HG03196 (cell line): ENCODE measurements at regions not wholly inside any gene's neighbourhood (a gene's known extent, or its start where the extent isn't known, plus 50 kb on each side); places are given as distances from the start of the nearest gene placed in this dataset.

ENCODE experiments used
- ATAC-seq: cut with Tn5 transposase; IDR thresholded peaks from one replicate; pipeline ENCODE4 v1.9.1; 2021; ENCODE audit not compliant: unreplicated experiment

DNA sequence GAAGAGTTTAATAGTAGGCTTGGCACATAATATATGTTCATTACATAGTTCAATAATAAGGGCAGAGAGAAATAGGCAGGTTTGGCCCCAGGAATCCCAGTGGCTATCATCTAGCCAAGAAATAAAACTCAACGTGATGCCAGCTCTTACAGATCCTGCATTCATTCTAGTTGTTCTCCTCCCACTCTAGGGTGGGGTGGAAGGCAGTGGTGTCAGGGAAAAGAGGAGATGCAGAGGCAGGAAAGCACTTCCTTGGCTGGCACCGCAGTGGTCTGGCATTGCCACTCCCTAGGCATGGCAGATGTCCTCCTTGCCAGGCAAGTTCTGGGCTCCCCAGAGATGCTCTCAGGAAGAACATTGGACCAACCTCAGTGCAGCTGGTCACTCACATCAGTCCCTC is 383.6 kb downstream of the GRIN2B start:
- ATAC-seq = no peak

DNA sequence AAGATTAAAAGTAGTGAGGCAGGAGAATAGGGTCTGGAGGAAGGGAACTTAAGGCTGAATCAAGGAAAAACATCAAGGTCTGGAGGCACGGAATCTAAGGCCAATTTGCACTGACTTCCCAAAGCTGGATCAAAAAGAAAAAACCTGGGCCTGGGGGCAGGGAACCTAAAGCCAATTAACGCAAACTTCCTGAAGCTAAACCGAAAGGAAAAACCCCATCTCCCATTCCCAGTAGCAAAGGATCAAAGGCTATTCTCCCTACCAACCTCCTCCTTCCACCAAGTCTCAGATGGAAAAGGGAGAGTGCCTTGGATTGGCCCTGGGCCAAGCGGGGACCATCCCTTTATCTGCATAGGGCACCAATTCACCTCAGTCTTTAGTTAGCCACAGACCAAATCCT is 384.2 kb downstream of the GRIN2B start:
- ATAC-seq = no peak

DNA sequence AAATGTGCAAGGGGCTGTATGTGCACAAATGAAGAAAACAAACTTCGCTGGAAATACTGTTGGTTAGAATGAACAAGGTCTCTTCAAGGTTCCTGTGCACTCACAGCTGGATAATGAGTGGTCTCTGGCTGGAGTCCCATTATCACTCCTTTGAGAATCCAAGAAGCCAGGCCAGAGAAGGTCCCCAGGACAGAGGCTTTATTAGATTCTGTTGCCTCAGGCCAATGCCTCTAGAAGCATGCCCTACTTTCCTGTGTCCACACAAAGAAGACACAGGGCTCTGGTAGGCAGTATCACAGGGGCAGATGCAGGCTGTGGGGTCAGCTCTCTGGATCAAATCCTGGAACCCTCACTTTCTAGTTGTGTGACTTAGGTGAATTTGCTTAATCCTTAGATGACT is 384.7 kb downstream of the GRIN2B start:
- ATAC-seq = no peak

DNA sequence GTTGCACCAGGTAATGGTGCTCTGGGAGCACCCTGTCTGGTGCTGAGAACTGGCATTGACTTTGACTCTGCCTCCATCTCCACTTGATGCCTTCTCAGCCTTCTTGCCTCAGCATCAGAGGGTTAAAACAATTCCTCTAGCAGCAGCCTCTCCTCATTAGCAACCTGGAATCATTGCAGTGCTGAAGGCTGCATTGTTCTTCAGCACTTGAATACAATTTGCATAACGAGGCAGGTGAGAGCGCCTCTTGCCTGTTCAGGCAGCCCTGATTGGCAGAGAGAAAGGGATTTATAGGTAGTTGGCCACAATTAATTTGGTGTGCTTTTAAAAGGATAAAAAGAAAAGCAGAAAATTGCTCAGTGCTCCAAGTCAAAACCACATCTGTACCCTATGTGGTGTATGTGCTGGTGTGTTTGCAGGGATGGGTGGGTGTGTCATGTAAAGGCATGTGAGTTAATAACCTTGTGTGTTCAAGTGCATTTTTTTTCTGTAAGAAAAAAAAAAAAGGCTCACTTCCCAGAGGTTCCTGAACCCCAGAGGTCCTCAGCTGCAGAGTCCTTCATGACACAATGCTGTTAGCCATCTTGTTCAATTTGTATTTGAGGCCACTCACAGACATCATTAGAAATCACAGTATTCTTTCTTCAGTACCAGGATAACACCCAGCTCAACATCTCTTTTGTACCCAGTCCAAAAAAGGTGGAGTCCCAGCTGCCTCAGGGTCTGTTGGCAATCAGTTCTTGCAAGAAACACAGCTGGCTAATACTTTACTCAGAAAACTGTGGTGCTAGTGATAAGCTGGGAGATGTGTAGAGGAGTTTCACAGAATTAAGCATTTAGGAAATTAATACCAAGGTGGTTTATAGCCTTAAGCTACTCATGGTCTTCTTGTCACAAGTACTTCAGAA is 385.6 kb downstream of the GRIN2B start:
- ATAC-seq = no peak

DNA sequence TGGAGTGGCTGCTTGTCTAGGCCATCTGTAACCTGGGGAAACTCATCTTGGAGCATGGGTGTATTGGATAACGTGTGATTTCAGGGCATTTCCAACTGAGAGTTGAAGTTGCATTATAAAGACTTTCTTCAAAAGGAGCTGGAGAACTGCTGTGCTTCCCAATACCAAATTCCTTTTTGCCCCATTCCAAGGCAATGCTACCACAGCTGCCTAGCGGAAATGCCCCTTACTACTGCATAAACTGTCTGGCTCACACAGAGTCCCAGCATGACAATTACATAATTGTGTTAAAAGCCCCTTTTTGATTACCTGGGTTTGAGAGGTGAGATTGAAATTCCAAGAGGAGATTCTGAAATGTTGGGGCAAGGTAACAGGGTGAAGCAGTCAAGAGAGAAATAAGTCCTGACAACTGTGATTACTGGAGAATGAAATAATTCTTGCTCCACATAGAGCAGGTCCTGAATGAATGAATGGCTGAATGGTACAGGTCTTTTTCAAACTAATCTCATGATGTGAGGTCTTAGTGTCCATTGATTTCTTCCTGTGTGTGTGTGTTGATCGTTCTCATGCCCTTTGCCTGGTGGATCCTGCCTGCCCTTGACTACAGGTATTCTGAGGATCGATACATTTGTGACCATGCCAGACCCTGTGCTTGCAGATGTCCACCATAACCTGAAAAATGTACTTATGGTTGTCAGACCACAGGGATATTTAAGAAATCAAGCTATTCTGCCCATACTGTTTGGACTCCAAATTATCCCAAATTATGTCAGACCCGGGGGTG is 386.5 kb downstream of the GRIN2B start:
- ATAC-seq = no peak

DNA sequence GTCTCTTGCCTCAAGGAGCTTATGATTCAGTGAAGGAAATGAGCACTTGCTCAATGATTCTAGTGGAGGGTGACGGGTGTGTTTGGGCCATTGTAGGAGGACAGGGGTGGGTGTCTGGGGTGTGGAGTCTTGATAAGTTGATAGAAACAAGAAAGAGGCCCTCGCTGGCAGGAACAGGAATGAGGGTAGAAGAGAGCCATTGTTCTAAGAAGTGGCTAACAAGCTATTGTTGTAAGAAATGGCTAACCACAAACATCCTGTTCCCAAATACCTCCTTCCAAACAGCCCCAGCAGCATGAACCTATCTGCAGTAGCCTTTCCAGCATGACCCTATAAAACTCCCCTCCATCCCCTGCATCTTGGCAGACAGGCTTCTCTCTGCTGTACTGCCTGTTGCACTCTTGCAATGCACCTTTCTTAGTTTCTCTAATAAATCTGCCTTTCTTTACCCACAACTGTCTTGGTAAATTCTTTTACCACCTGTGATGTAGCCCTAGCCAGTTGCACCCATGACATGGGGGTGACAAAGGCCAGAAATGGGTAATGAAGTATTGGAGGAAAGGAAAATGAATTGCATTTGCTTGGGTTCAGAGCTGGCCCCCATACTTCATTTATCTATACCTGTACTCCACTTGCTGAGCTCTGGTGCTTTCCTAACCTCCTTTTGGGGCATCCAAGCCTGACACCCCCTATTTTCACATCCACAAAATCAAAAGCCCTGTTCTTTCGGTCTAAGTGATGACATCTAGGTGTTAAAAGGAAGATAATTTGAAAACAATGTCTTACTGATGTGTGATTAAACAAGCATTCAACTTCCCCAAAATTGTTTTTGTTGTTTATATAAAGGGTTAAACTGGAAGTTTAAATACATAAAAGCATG is 389.1 kb downstream of the GRIN2B start:
- ATAC-seq = no peak

DNA sequence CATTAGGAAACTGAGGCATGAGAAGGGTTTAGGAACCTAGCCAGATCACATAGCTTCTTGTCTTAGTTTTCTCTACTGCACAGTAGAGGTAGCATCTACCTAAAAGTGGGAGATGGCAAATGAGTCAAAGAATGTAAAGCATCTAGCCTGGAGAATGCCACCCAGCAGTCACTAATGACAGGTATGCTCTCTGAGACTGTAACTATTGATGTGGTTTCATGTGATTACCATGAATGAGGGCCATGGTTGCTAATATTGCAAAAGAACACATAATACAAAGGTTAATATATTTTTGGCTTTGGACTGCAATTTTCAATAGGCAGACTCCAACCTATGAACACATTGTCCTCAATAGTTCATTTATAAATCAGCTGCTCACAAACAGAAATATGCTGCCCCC is 389.9 kb downstream of the GRIN2B start:
- no peak for ATAC-seq

DNA sequence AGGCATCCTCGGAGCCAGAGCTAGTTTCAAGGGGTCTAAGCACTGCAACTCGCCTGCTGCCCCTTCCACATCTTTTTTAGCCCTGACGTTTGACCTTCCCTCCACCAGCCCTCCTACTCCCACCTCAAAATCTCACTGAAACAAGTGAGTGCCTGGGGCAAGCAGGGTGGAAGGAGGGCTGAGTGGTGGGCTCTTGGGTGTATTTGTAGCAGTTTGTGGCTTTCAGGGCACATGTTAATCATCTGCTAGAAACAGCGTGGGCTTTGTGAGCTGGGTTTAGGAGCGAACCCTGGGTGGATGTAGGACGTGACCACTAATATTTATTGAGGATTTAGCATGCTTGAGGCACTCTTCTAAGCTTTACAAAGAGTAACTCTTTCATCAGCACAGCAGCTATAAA is 390.3 kb downstream of the GRIN2B start:
- no peak for ATAC-seq

DNA sequence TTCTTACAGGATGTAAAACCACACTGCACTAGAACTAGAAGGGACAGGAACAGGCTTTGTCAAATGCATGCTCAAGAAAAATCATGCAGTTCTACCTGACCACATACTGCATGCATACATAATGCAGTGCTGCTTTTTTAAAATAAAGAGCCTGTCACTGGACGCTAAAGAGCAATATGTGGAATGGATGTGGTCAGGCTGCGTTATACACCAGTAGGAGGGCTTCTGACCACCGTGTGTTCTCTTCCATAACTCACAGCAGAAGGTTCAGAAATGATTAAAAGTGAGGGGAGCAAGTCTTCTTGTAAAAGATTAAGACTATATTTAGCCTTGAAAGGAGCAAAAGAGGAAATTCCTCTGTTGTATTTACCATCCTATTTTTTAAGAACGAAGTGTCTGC is 392.0 kb downstream of the EMP1 start:
- no peak for ATAC-seq

DNA sequence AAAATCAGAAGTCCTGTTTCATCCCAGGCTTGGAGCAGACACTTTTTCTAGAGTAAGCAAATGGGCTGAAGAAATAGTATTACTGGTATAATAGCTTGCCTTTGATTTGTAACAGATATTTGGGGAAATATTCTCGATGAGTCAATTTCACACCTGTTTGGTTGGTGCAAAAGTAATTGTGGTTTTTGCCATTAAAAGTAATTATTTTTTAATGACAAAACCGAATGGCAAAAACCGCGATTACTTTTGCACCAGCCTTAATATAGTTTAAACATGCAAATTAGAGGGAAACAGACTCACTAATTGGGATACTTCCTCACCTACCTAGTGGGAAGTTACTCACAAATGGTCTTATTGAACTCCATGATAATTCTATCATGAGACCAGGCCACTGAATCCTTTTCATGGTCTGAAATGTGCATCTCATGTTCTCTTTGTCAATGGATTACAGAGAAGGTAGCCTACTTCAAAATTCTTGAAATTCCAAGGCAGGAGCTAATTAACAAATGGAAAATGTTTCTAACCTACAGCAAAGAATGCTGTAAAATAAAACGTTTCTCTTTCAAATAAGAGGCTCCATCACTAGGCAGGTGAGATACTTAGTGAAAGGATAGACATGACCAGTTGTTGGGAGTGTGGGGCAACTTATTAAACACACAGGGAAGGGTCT is 391.3 kb downstream of the EMP1 start:
- ATAC-seq = no peak

DNA sequence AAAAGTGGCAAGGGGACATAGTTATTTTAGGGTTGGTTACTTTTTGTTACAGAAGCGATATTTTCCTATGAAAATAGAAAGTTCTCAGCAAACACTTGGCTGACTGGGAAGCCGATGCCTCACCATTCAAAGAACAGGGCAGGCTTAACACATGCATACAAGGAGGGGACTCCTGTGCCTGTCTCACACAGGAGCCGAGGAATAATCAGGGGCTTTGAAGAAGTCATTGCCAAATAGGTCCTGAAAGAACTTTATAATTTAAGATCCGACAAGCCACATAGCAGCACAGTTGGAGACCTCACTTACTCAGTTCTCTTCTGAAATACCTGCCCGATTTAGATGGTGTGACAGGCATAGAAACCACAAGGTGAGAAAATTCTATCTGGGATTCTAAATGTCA is 389.8 kb downstream of the EMP1 start:
- ATAC-seq = no peak

DNA sequence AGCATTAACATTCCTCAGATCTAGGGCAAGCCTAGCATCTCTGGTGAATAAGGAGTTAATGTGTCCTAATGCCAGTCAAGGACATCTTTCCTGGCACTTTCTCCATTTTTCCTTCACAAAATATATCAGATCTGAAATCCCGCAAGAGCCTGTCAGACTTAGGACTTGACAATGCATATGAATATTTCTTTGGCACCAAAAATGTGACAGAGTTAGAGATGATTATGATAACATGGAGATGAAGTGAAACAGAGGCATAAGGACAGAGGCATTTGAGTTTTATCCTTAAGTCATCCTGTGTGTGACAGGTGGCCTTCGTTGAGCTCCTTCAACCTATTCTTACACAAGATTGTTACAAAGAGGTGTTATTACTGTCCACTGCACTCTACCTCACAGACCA is 388.0 kb downstream of the EMP1 start:
- no peak for ATAC-seq

DNA sequence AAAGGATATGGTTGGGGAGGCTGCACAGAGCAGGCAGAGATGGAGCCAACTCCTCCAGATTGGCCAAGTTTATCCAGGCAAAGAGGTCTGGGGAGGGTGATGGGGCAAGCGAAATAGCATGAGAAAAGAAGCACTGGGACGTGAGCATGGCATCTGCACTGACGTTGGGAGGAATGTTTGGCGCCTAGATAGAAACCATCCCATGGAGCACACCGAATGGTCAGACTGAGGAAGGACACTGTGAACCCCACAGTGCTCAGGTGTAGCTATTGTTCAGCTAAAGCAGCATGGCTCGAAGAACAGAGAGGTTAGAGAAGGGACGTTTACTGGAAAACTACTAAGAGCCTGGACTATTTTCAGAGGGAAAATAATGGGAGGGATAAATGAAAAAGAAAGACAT is 387.1 kb downstream of the EMP1 start:
- ATAC-seq = no peak

DNA sequence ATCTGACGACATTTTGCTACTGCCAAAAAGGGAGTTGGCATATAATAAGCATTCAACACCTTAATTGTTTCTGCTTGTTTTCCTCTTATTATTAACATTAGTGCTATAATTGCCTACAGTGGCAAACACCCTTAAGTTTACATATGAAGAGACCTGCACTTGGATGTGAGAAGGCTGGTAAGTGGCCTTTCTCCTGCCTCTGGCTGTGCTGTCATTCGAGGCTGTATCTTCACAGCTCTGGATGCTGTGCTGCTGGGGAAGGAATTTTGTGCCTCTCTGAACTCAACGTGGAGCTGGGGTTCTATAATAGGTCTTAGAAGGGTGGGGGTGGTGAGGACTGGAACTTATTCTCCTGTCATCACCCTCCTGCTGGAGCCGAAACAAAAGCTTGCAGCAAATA is 385.9 kb downstream of the EMP1 start:
- no peak for ATAC-seq

DNA sequence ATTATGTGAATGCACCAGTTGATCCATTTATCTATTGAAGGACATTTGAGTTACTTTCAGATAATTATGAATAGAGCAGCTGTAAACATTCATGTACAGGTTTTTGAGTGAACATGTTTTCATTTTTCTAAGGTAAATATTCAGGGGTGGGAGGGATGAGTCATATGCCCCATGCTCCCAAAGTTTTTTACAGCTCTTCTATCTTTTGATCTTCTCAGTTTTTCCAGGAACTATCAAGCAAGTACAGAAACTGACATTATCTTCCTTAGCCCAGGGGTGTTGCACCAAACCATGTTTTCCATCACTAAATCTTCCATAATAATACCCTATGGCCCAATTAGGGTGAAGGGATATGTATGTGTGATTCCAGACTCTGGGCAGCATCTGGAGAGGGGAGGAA is 384.5 kb downstream of the EMP1 start:
- ATAC-seq = no peak

DNA sequence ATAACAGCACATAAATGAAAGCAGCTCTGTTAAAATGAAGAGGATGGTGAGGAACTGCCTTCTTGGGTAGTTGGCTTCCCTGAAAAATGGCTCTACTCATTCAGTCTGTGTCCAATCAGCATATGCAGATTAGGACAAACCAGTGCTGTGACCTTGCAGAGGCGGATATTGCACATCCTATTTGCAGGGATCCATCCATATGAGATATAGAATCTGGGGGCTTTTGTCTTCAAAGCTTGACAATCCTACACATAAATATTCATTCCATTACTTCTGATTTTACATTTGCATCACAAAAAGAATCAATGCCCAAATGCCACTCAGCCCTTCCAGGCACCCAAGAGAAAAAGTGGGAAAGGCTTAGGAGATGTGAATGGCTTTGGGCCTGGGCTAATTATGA is 383.7 kb downstream of the EMP1 start:
- no peak for ATAC-seq

DNA sequence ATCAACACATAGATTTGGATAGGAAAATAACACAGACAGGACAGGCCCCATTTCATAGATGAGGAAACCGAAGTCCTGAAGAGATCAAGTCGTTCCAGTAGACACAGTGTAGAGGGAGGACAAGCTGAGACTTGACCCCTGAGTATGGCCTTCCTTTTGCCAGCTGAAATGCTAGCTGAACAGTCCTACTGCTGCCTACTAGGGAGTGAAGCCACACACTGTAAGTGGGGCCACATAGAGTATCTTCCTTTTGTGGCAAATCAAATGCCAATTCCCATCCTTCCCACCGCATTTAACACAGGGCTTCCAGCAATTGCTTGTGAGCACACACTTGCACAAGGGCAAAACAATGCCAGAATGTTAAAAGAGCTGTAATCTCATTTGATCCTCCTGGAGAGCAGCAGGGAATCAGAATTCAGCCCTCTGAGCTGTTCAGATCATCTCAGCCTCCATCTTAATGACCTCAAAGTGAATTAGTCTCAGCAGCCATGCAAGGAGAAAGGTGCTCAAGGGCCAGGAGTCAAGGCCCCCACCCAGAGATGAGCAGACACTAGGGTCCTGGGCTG is 380.5 kb downstream of the EMP1 start:
- ATAC-seq = no peak

DNA sequence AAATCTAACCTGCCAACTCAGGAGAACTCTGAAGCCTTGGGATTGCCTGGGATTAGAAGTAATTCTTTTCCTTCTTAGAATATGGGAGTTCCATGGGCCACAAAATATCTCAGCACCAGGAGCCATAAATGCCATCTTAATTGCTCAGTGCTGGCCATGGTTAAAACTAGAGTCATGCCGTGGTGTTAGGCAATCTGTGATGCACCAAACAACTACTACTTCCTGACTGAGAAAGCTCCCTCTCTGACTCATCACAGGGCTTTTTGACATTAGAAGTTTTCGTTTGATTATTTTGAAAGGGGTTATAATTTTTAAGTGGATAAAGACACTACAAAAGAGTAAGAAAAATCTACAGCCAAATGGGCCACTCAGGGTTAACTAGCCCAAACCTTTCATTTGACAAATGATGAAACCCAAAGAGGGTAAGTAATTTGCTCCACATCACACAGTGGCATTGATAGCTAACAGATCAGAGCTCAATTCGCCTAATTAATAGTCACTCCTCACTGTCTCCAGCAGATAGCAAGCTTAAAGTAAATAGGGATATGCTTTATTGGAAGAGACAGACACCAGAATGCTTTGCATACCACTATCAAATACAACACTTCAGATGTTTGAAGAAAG is 377.3 kb downstream of the EMP1 start:
- ATAC-seq = no peak

DNA sequence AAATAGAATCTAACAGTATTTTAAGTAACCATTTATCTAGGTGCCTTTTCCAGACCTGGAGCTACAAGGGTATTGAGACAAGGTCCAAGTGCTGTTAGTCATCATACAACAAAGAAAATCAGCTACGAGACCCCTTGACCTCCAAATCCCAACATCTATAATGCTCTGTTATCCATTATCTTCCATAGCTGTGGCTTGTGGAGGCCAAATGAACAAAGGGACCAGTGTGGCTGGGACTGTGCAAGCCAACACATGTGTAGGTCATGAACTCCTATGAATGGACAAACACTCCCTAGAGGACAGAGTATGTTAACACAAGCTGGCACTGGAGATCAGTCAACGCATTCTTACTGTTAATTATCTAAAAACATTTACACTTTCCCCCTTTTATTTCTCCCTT is 374.5 kb downstream of the EMP1 start:
- no peak for ATAC-seq
